Stomach (tissue), 8 donors: ENCODE measurements at regions not wholly inside any gene's neighbourhood (a gene's known extent, or its start where the extent isn't known, plus 50 kb on each side); places are given as distances from the start of the nearest gene placed in this dataset.

ENCODE experiments used
- DNase-seq, 2 donors: peaks; one replicate each; pipeline versions ENCODE4 v3.0.0 to v3.0.0-alpha.2; 2013 to 2019
- H3K27ac ChIP-seq, 5 donors: fragments of 200-600 bp in 4 of 5; sonication (generic) in 4 of 5; one replicate each; pipeline ENCODE4 v1.5.1; 2013 to 2019; ENCODE audit warnings: mild to moderate bottlenecking in 1 of 5, moderate library complexity in 1 of 5
- H3K27me3 ChIP-seq, 3 donors: fragments of 200-600 bp; sonication (generic); one replicate each; pipeline ENCODE4 v1.5.1; 2017 to 2019; ENCODE audit warnings: mixed run types in 1 of 3
- H3K36me3 ChIP-seq, 4 donors: fragments of 200-600 bp; sonication (generic); 1 replicate in 3 of 4; 2 replicates in 1 of 4; pipeline ENCODE4 v1.5.1; 2016 to 2019
- H3K4me1 ChIP-seq, 4 donors: fragments of 200-600 bp; sonication (generic); one replicate each; pipeline ENCODE4 v1.5.1; 2016 to 2019
- H3K4me3 ChIP-seq, 4 donors: fragments of 200-600 bp; sonication (generic) in 3 of 4; one replicate each; pipeline ENCODE4 v1.5.1; 2016 to 2019; ENCODE audit warnings: mild to moderate bottlenecking in 1 of 4
- H3K9me3 ChIP-seq, 4 donors: fragments of 200-600 bp; sonication (generic); one replicate each; pipeline ENCODE4 v1.5.1; 2016 to 2019
- EP300 ChIP-seq: sonication (generic); formaldehyde crosslinking; IDR thresholded peaks from one replicate; pipeline ENCODE4 v1.6.1; 2017; ENCODE audit warnings: antibody characterized with exemption
- POLR2A ChIP-seq, 4 donors: fragments of 450-650 bp; IDR thresholded peaks; one replicate each; pipeline ENCODE4 v1.6.1; 2016; ENCODE audit warnings: antibody characterized with exemption in 4 of 4, control low read depth in 2 of 4, mild to moderate bottlenecking in 1 of 4, moderate library complexity in 1 of 4
- POLR2AphosphoS5 ChIP-seq, 3 donors: sonication (generic); formaldehyde crosslinking; IDR thresholded peaks; one replicate each; pipeline ENCODE4 v1.6.1; 2016; ENCODE audit warnings: antibody characterized with exemption in 3 of 3
- WGBS, 5 donors: extraction: QIAGEN DNeasy Blood & Tissue Kit in 3 of 5; methylation state at CpG; one replicate each; pipeline versions ENCODE4 v1.1.5 to v1.1.7; 2013 to 2018; 5-methylcytosine and 5-hydroxymethylcytosine counted together
- intact Hi-C: fragments of 100-400 bp; cut with DNase I; formaldehyde crosslinking; loops from one replicate; pipeline ENCODE4 v1.15.1; 2023; ENCODE audit warnings: low total_unique reads
- TF ChIP-seq, protein P1 (sequence below), 7 experiments: fragments of 450-650 bp in 4 of 7; fragments of 200-600 bp in 3 of 7; sonication (generic) in 3 of 7; IDR thresholded peaks; one replicate each; pipeline ENCODE4 v1.5.1; 2016 to 2019; ENCODE audit warnings: antibody characterized with exemption in 7 of 7, control low read depth in 2 of 7, mild to moderate bottlenecking in 1 of 7
- donor health status: healthy with polysubstance abuse.
- donor health status: Bipolar disorder and iron deficiency.
- donor health status: healthy.

GRCh38 chr3:110248666-110249065 is 823.0 kb upstream of the NECTIN3 start:
- Histone ChIP-seq H3K36me3 (no peaks in the 10 kb centered on the region), H3K4me3 (no peak overlapping the region), H3K27me3 (no peaks in the 10 kb centered on the region), H3K9me3 (no peaks in the 10 kb centered on the region), H3K4me1 (no peaks in the 10 kb centered on the region), H3K27ac (no peak overlapping the region)
- WGBS, 5 donors = 86 to 93% (median 91%) methylated on average over 1 of the region's 1 CpG
- no peak for TF ChIP-seq EP300
- no peak for TF ChIP-seq POLR2A (IDR thresholded peaks at IDR 0.05)
- no peak for TF ChIP-seq POLR2AphosphoS5 (IDR thresholded peaks at IDR 0.05)
- TF ChIP-seq, protein P1, sequence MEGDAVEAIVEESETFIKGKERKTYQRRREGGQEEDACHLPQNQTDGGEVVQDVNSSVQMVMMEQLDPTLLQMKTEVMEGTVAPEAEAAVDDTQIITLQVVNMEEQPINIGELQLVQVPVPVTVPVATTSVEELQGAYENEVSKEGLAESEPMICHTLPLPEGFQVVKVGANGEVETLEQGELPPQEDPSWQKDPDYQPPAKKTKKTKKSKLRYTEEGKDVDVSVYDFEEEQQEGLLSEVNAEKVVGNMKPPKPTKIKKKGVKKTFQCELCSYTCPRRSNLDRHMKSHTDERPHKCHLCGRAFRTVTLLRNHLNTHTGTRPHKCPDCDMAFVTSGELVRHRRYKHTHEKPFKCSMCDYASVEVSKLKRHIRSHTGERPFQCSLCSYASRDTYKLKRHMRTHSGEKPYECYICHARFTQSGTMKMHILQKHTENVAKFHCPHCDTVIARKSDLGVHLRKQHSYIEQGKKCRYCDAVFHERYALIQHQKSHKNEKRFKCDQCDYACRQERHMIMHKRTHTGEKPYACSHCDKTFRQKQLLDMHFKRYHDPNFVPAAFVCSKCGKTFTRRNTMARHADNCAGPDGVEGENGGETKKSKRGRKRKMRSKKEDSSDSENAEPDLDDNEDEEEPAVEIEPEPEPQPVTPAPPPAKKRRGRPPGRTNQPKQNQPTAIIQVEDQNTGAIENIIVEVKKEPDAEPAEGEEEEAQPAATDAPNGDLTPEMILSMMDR (IDR thresholded peaks at IDR 0.05) = no peak
- intact Hi-C loops = no loop called here
- DNase-seq = no peak

DNA sequence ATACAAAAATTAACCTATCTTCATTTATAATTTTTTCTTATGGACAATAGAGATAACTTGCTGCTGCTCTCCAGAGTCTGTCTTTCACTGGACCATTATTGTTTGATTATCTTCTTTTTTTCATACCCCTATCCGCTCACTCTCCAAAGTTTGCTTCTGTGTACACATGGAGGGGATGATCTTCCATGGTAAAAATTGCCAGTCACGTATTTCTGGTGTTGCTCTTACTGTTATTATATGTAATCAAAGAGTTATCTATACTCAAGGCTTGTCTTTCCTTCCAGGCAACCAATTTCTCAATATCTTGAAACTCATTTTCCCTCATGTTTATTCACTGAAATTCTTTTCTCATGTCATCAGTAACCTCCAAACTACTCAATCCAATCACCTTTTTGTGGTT is 817.8 kb upstream of the NECTIN3 start:
- 75 to 83% (median 79%) methylated on average over 2 of the region's 2 CpGs for WGBS, 5 donors

GRCh38 chr3:110254591-110254990 is 817.0 kb upstream of the NECTIN3 start:
- no peak overlapping the region for H3K4me3 ChIP-seq
- no peaks in the 10 kb centered on the region for H3K27me3 ChIP-seq
- H3K36me3 ChIP-seq = no peaks in the 10 kb centered on the region
- TF ChIP-seq, protein P1 (IDR thresholded peaks at IDR 0.05) = no peak
- TF ChIP-seq POLR2AphosphoS5 (IDR thresholded peaks at IDR 0.05) (no peak), POLR2A (IDR thresholded peaks at IDR 0.05) (no peak), EP300 (no peak)
- intact Hi-C loops = no loop called here
- DNase-seq = no peak
- no peak overlapping the region for H3K27ac ChIP-seq
- no peaks in the 10 kb centered on the region for H3K4me1 ChIP-seq
- no peaks in the 10 kb centered on the region for H3K9me3 ChIP-seq
- 89 to 97% (median 93%) methylated on average over 7 of the region's 7 CpGs for WGBS, 5 donors

More for the DNA sequence above, 817.8 kb upstream of the NECTIN3 start:
- no peak for DNase-seq
- no peaks in the 10 kb centered on the region for H3K27me3 ChIP-seq
- no peaks in the 10 kb centered on the region for H3K9me3 ChIP-seq
- intact Hi-C loops = no loop called here
- H3K4me1 ChIP-seq = no peaks in the 10 kb centered on the region
- TF ChIP-seq, protein P1 (IDR thresholded peaks at IDR 0.05) = no peak
- TF ChIP-seq POLR2AphosphoS5 (IDR thresholded peaks at IDR 0.05) (no peak), EP300 (no peak), POLR2A (IDR thresholded peaks at IDR 0.05) (no peak)
- no peak overlapping the region for H3K4me3 ChIP-seq
- H3K27ac ChIP-seq = no peak overlapping the region
- H3K36me3 ChIP-seq = no peaks in the 10 kb centered on the region

- TF ChIP-seq, protein P1 (IDR thresholded peaks at IDR 0.05) = no peak
- TF ChIP-seq POLR2AphosphoS5 (IDR thresholded peaks at IDR 0.05) (no peak), POLR2A (IDR thresholded peaks at IDR 0.05) (no peak), EP300 (no peak)
- no peaks in the 10 kb centered on the region for H3K27me3 ChIP-seq
- no peak overlapping the region for H3K4me3 ChIP-seq
- WGBS, 5 donors = 58 to 80% (median 72%) methylated on average over 1 of the region's 1 CpG
- no peaks in the 10 kb centered on the region for H3K4me1 ChIP-seq
- intact Hi-C loops = no loop called here
- no peak for DNase-seq
- no peaks in the 10 kb centered on the region for H3K36me3 ChIP-seq
- H3K27ac ChIP-seq = no peak overlapping the region
- no peaks in the 10 kb centered on the region for H3K9me3 ChIP-seq
Observed at GRCh38 chr3:110261141-110261540, 810.5 kb upstream of the NECTIN3 start.
